ENCODE measurements at regions not wholly inside any gene's neighbourhood (a gene's known extent, or its start where the extent isn't known, plus 50 kb on each side); places are given as distances from the start of the nearest gene placed in this dataset.

GRCh38 chr1:229848752-229849677, 218.0 kb upstream of the GALNT2 start:
- TF ChIP-seq CTCF (IDR thresholded peaks at IDR 0.05) (no peak), POLR2A (IDR thresholded peaks at IDR 0.05) (no peak)

All from uterus (tissue), 2 donors.